SK-N-SH (cell line): ENCODE measurements at regions not wholly inside any gene's neighbourhood (a gene's known extent, or its start where the extent isn't known, plus 50 kb on each side); places are given as distances from the start of the nearest gene placed in this dataset.

Source experiments
- CTCF ChIP-seq: fragments of 200-600 bp; sonication (generic); IDR thresholded peaks from 2 replicates; pipeline ENCODE4 v1.6.1; 2017; ENCODE audit warnings: antibody characterized with exemption, mild to moderate bottlenecking, moderate library complexity
- EZH2phosphoT487 ChIP-seq: fragments of 200-600 bp; sonication (generic); IDR thresholded peaks from 2 replicates; pipeline ENCODE4 v1.6.1; 2017; ENCODE audit warnings: low read depth, mixed run types, mild to moderate bottlenecking, antibody characterized with exemption, moderate library complexity, borderline replicate concordance
- GATA2 ChIP-seq: sonication (generic); formaldehyde crosslinking; IDR thresholded peaks from 2 replicates; pipeline ENCODE4 v1.5.0; 2020; ENCODE audit warnings: mild to moderate bottlenecking, missing genetic modification reagents
- REST ChIP-seq: IDR thresholded peaks from 2 replicates; pipeline ENCODE4 v1.6.1; 2012; ENCODE audit warnings: mild to moderate bottlenecking, low read depth, low read length, moderate library complexity
- RXRA ChIP-seq: IDR thresholded peaks from 2 replicates; pipeline ENCODE4 v1.4.0; 2012; ENCODE audit warnings: low read depth, mild to moderate bottlenecking, borderline replicate concordance
- SIN3A ChIP-seq: IDR thresholded peaks from 2 replicates; pipeline ENCODE4 v1.6.1; 2012; ENCODE audit warnings: low read depth, mild to moderate bottlenecking, low read length, moderate library complexity, borderline replicate concordance
- TCF12 ChIP-seq: IDR thresholded peaks from 2 replicates; pipeline ENCODE4 v1.4.0; 2012
- USF2 ChIP-seq: fragments of 150-350 bp; IDR thresholded peaks from 2 replicates; pipeline ENCODE4 v1.6.1; 2017; ENCODE audit warnings: antibody characterized with exemption, low read length, low read depth, borderline replicate concordance

- TF ChIP-seq EZH2phosphoT487 (no peak), REST (no peak), CTCF (no peak), RXRA (no peak), USF2 (no peak), GATA2 (CRISPR knock-in tag) (no peak), SIN3A (no peak), TCF12 (no peak)
Measured at GRCh38 chr11:44402466-44403075, 92.6 kb upstream of the ALX4 start.
